ENCODE measurements at regions not wholly inside any gene's neighbourhood (a gene's known extent, or its start where the extent isn't known, plus 50 kb on each side); places are given as distances from the start of the nearest gene placed in this dataset.
"Not testable (repeated sequence)": the region's sequence is repeated elsewhere in the genome, so short reads cannot be mapped to it uniquely, and the experiment has no call there.

GRCh38 chr12:84166812-84167211 lies 745.8 kb downstream of the SLC6A15 start:
- H3K4me3 ChIP-seq (ENCODE audit: low read depth, low read length): no peak overlapping the region
- DNase-seq (ENCODE audit: low read depth): no peak
- TF ChIP-seq, protein P1, sequence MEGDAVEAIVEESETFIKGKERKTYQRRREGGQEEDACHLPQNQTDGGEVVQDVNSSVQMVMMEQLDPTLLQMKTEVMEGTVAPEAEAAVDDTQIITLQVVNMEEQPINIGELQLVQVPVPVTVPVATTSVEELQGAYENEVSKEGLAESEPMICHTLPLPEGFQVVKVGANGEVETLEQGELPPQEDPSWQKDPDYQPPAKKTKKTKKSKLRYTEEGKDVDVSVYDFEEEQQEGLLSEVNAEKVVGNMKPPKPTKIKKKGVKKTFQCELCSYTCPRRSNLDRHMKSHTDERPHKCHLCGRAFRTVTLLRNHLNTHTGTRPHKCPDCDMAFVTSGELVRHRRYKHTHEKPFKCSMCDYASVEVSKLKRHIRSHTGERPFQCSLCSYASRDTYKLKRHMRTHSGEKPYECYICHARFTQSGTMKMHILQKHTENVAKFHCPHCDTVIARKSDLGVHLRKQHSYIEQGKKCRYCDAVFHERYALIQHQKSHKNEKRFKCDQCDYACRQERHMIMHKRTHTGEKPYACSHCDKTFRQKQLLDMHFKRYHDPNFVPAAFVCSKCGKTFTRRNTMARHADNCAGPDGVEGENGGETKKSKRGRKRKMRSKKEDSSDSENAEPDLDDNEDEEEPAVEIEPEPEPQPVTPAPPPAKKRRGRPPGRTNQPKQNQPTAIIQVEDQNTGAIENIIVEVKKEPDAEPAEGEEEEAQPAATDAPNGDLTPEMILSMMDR (IDR thresholded peaks at IDR 0.05; ENCODE audit: low read depth, low read length, missing control alignments): no peak
- in situ Hi-C loops (cut with HindIII; ENCODE audit: low sequenced_read_pairs): no loop called here

DNA sequence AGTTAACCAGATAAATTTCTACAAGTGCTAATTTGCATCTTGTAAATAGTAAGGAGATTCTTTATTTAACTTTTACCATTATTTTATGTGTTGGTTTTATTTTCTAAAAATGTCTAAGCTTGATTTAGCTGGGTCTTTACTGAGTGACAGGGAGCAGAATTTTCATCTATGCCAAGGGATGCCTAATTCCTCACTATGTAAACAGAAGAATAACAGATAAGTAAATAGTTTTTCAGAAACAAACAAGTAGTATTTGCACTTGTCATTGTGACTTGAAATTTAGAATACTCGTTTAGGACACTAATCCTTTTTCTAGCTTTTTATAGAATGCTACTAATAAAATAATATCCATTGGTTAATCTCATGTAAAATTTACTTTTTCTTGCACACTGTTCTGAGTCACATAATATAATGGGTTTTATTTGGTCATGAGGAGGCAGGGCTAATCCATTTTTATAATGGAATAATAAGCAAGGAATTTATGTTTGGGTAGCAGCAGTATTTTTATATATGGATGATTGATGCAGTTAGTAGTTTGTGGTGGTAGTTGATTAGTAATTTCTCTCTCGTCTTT lies 746.5 kb downstream of the SLC6A15 start:
- TF ChIP-seq, protein P1 (IDR thresholded peaks at IDR 0.05; ENCODE audit: low read depth, low read length, missing control alignments): no peak
- H3K4me3 ChIP-seq (ENCODE audit: low read depth, low read length): no peak overlapping the region
- no peak for DNase-seq (ENCODE audit: low read depth)
- in situ Hi-C loops (cut with HindIII; ENCODE audit: low sequenced_read_pairs): no loop called here

- TF ChIP-seq, protein P1 (IDR thresholded peaks at IDR 0.05; ENCODE audit: low read depth, low read length, missing control alignments): no peak
- in situ Hi-C loops (cut with HindIII; ENCODE audit: low sequenced_read_pairs): no loop called here
- DNase-seq (ENCODE audit: low read depth): no peak
- H3K4me3 ChIP-seq (ENCODE audit: low read depth, low read length): no peak overlapping the region
These were observed 751.3 kb downstream of the SLC6A15 start for GRCh38 chr12:84161296-84161695.

DNA sequence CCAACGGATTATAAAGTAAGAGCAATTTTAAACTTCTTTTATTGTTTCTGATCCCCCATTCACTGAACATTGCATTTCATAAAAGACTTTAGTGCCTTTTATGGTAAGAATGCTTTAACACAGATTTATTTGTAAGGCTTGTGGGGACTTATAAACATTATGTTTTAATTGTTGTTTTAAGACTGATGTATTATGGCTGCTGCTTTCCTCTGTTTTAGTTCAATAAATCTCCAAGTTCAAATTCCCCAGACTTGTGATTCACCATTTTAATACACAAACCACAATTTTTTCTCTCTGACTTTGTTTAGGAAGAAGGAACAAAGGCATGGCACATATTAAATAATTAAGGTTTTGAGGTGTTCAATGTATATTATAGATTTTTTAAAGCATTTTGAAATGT lies 753.3 kb downstream of the SLC6A15 start:
- H3K4me3 ChIP-seq (ENCODE audit: low read depth, low read length): no peak overlapping the region
- TF ChIP-seq, protein P1 (IDR thresholded peaks at IDR 0.05; ENCODE audit: low read depth, low read length, missing control alignments): no peak
- in situ Hi-C loops (cut with HindIII; ENCODE audit: low sequenced_read_pairs): no loop called here
- DNase-seq (ENCODE audit: low read depth): no peak

- in situ Hi-C loops (cut with HindIII; ENCODE audit: low sequenced_read_pairs): no loop called here
- no peak overlapping the region for H3K4me3 ChIP-seq (ENCODE audit: low read depth, low read length)
- no peak for DNase-seq (ENCODE audit: low read depth)
- TF ChIP-seq, protein P1 (IDR thresholded peaks at IDR 0.05; ENCODE audit: low read depth, low read length, missing control alignments): no peak
These were observed 755.4 kb downstream of the SLC6A15 start for GRCh38 chr12:84157170-84157569.

DNA sequence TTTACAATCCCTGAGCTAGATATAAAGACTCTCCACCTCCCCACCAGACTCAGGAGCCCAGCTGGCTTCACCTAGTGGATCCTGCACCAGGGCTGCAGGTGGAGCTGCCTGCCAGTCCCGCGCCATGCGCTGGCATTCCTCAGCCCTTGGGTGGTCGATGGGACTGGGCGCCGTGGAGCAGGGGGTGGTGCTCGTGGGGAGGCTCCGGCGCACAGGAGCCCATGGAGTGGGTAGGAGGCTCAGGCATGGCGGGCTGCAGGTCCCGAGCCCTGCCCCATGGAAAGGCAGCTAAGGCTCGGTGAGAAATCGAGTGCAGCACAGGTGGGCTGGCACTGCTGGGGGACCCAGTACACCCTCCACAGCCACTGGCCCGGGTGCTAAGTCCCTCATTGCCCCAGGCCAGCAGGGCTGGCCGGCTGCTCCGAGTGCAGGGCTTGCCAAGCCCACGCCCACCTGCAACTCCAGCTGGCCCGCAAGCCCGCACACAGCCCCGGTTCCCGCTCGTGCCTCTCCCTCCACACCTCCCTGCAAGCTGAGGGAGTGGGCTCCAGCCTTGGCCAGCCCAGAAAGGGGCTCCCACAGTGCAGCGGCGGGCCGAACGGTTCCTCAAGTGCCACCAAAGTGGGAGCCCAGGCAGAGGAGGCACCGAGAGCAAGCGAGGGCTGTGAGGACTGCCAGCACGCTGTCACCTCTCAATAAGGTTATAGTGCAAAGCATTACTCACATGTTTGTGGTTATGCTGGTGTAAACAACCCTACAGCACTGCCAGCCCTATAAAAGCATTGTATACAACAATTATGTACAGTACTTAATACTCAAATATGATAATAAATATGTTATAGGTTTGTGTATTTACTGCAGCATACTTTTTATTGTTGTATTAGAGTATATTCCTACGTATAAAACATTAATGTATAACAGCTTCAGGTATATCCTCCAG lies 757.3 kb downstream of the SLC6A15 start:
- DNase-seq (ENCODE audit: low read depth); H3K4me3 ChIP-seq (ENCODE audit: low read depth, low read length); in situ Hi-C loops (cut with HindIII; ENCODE audit: low sequenced_read_pairs): not testable (repeated sequence)

- H3K4me3 ChIP-seq (ENCODE audit: low read depth, low read length); DNase-seq (ENCODE audit: low read depth); in situ Hi-C loops (cut with HindIII; ENCODE audit: low sequenced_read_pairs): not testable (repeated sequence)
These were observed 758.1 kb downstream of the SLC6A15 start for GRCh38 chr12:84154439-84154990.

All from astrocyte of the cerebellum (primary cell).